Daoy (cell line): ENCODE measurements at regions not wholly inside any gene's neighbourhood (a gene's known extent, or its start where the extent isn't known, plus 50 kb on each side); places are given as distances from the start of the nearest gene placed in this dataset.
A peak's percentile ranks its signal among the peaks of the same experiment; 100 is the strongest.

Experiments used
- DNase-seq: peaks from one replicate; pipeline ENCODE4 v3.0.0-alpha.2; 2015; ENCODE audit warnings: low read depth

GRCh38 chr12:90030726-90031125, 322.1 kb upstream of the ATP2B1 start:
- no peak for DNase-seq

DNA sequence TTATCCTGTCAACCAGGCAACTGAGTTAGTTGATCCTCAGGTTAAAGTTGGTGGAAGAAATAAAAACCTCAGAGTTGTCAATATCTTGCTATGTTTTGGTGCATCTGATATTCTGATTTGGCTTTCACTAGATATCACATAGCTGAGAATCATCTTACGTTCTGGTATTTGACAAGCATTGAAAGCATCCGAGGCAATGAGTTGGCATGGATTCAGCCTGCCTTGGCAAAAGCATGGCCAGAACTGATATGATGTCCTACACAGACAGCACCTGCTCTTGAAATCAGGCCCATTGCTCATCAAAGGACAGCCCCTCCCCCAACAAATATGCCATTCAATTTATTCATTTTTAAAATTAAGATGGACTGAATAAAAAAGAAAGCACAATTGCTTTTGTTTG, 320.7 kb upstream of the ATP2B1 start:
- DNase-seq, result no peak

GRCh38 chr12:90028635-90029051, 320.0 kb upstream of the ATP2B1 start:
- no peak for DNase-seq

DNA sequence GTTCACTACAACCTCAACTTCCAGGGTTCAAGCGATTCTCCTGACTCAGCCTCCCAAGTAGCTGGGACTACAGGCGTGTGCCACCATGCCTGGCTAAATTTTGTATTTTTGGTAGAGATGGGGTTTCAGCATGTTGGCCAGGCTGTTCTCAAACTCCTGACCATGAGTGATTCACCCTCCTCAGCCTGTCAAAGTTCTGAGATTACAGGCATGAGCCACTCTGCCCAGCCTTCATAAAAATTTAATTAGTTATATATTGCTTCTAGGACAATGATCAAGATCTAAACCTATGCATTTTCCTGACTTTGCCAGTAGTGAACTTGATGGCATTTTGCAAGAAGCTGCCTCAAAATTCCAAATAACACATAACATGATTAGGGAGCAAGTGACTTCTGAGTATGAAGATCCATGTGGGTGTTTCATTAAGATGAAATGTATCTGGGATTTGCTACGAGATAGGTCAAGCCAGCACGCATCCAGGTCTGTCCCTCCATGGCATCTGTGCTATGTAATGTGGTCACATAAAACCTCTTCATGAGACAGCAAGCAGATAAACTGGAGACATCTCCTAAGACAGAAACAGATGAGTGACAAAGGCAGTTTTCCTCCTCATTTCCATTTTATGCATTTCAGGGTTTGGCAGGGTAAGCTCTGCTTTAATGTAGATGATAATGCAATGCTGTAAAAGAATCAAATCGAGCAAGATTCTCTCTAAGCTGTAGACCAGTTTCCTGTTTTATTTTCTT, 319.4 kb upstream of the ATP2B1 start:
- DNase-seq, result no peak

- no peak for DNase-seq
Measured at GRCh38 chr12:90027041-90027440, 318.4 kb upstream of the ATP2B1 start.

DNA sequence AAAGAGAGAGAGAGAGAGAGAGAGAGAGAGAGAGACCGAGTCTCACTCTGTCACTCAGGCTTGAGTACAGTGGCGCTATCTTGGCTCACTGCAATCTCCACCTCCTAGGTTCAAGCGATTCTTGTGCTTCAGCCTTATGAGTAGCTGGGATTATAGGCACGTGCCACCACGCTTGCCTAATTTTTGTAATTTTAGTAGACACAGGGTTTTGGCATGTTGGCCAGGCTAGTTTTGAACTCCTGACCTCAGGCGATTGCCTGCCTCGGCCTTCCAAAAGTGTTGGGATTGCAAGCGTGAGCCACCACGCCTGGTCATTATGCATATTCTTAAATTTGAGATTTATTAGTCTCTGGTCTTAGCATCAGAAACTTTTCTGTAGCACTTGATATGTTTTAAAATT, 317.9 kb upstream of the ATP2B1 start:
- no peak for DNase-seq

GRCh38 chr12:90024262-90024661, 315.6 kb upstream of the ATP2B1 start:
- DNase-seq, result no peak

DNA sequence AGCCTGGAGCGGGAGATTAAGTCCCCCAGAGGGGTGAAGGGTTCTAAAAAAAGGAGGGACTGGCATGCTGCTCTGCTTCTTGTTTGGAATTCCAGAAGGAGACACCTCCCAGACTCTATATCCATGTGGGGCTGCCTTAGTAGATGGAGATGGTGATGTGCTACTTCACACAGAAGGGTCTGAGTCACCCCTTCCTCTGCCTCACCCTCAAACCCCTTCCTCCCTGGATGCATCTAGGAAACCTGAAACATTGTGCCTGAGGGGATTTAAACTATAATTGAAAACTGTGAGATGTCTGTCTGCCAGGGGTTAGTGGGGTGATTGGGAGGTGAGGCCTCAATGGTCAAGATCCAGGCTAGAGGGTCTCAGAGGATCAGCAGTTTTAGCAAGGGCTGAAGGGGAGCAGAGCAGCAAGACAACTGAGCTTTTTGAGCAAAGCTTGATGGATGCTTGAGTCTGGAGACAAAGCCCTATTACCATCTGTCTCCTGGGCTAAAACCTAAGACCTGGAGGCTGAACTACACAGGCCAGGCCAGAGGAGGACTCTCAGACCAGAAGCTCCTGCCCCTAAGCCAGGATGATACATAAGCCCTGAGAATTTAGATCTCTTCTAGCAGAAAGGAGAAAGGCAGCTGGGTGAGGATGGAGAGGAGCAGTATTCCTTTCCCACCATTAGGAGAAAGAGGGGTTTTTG, 314.7 kb upstream of the ATP2B1 start:
- peak; percentile 43 for DNase-seq

- DNase-seq, result no peak
Measured at GRCh38 chr12:90021795-90022440, 313.3 kb upstream of the ATP2B1 start.

DNA sequence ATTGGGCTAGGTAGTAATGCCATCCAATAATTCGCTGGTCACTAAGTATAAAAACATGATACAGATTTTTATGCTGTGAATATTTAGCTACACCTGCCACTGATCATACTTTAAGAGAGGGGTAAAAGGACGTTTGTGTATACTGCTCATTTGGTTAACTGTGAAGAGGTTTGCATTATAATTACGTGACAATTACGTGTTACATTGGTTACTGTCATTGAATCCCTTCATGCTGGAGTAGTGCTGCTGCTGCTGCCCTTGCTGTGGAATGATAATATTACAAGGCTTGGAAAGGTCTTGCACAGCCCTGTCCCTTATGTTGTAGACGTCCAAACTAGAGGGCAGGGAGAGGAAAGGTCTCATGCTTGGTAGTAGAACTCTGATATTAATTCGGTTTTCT, 312.2 kb upstream of the ATP2B1 start:
- DNase-seq, result no peak

DNA sequence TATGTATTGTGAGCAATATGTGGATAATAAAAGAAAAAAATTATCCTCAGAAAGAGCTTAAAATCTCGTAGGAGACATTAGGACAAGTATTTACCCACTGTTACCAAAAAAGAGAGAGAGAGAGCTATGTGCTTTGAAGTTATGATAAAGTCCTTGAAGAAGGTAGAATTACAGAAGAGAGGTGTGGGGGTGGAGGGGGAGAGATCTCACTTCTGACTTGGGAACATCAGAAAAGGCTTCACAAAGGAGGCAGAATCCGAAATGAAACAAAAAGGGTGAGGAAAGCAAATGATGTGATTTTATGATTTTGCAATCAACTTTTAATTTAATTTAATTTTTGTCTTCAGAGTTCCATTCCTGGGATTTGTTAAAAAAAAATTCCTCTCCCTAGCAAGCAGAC, 311.8 kb upstream of the ATP2B1 start:
- no peak for DNase-seq

DNA sequence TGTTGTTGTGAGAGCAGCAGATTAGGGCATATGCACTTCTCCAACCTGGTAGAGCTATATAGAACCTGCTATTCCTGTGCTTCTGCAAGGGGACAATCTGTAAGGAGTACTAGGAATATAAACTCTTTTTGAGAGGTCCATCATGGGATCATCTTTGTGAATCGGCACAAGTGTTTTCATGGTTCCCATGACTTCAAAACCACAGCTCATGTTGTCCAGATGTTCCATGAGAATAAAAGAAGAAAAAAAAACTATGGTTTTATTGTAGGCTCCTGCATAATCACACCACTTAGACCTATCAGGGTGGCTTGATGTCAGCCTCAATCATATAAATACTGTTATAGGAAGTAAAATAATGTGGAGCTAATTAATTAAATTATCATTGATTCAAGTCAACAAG, 311.4 kb upstream of the ATP2B1 start:
- DNase-seq, result no peak

- DNase-seq, result no peak
Measured at GRCh38 chr12:90017316-90017715, 308.7 kb upstream of the ATP2B1 start.

DNA sequence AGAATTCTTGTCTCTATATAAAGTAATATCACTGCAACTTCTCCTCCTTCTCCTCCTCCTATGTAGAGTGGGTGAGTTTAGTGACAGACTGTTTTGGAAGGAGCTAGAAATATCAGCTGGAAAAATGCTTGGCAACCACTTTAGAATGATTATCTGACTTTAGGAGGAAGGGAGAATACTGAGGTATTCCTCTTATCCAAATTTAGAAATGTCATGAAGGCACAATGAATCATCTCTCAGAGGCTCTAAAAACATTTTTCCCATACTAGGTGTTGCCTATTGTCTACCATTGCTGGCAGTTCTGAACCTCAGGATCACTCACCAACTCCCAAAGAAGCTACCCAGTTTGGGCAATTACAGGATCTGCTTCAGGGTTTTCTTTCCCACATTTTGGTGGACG, 306.6 kb upstream of the ATP2B1 start:
- no peak for DNase-seq

DNA sequence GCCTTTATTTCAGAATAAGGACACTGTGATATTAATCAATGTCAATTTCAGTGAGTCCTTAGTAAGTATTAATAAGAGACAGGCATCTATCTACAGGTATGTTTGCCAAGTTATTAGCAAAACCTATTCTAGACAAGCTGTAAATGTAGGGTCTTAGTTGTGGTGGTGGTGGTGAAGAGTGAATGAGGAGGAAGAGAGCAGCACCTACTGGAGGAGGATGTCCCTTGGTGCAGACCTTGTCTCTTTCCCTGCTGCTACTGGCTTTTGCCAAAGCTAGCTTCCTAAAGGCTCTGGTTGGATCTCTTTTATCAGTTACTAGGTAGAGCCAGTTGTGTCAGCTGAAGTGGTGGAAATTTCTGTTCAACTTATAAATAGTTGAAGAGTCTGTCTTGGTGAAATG, 304.8 kb upstream of the ATP2B1 start:
- no peak for DNase-seq

- DNase-seq, result peak; percentile 22
Measured at GRCh38 chr12:90010089-90010488, 301.5 kb upstream of the ATP2B1 start.

DNA sequence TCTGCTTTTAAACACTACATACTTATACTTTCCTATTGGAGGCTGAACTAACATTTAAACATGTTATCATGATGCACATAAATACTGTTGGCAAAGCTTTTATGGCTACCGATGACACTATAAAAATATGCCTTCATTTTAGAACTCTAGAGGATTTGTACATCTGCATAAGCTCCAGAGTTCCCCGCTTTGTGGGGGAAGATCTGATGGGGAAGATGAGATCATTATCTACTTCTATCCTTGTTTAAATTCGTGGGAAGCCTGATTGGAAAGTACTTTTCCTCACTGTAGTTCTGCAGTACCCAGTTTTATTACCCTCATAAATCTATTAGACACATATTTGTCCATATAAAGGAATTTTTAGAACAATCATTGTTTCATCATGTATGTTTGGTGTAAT, 299.6 kb upstream of the ATP2B1 start:
- DNase-seq, result no peak

DNA sequence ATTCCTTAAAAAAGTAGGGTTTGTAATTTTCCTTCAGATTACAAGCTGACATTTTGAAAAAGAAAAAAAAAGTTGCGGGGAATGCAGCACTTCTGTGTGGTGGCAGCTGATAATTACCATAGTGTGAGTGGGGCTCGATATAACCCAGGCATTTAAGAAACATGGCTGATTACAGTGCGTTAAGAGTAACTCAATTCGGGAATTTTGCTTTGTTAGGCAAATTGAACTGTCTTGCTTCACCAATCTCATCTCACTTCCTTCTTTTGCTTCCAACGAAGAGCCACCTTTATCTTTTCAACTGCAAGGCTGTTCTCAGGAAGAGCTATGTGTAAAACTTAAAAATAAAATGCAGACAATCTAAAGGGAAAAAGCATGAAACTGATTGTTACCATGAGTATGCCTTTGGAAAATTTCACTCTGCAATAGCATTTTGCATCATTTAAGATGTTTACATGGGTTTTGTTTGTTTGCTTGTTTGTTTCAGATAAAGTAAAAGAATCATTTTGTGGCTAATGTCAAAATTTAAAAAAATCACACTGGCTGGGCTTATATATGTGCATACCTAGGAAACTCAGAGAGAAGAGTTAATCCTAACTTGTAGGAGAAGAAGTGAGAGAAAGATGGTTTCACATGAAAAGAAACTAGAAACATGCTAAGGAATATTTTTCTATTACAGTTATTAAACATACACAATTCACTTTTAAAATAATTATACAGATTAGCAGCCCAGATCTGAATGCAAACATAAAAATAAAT, 295.9 kb upstream of the ATP2B1 start:
- DNase-seq, result no peak

DNA sequence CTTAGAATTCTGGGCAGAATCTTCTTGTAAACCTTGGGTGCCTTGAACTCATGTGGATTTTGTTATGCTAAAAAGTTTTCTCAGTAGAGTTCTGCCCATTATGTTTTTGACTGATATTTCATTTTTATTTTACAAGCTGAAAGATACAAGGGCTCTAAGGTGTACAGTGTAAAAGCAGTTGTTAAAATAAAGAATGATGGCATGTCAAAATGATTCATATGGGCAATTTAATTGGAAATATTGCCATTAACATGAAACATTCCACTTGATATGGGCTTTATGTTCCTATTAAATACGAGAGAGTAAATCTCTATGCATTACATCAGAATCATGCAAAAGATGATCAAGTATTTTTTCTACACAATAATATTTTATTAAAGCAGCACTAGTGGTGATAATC, 295.1 kb upstream of the ATP2B1 start:
- DNase-seq, result no peak

DNA sequence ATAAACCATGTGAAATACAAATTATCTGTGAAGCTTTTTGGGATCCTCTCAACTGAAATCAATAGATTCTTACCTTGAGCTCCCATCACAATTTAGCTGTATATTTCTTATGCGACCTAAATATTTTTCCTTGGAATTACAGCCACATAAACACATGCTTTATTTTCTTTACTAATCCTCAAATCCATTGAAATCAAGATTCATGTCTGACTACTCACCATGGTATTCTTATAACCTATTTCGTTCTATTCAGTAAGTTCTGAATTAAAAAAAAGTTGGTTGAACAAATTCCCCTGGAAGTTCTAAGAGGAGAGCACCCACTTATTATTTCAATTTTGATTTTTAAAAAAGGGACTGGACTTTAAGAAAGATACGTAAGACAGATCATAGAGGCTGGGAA, 292.1 kb upstream of the ATP2B1 start:
- DNase-seq, result no peak

- DNase-seq, result peak; percentile 59
Measured at GRCh38 chr12:89999699-90000505, 291.3 kb upstream of the ATP2B1 start.

- no peak for DNase-seq
Measured at GRCh38 chr12:89995870-89996269, 287.2 kb upstream of the ATP2B1 start.
